Tibial artery (tissue), 4 donors: ENCODE measurements at regions not wholly inside any gene's neighbourhood (a gene's known extent, or its start where the extent isn't known, plus 50 kb on each side); places are given as distances from the start of the nearest gene placed in this dataset.

Experiments
- DNase-seq, 2 donors: peaks; one replicate each; pipeline ENCODE4 v3.0.0-alpha.2; 2019
- H3K27ac ChIP-seq, 2 donors: fragments of 200-600 bp; sonication (generic) in 1 of 2; 1 replicate in 1 of 2; 2 replicates in 1 of 2; pipeline ENCODE4 v1.5.1; 2018 to 2019; ENCODE audit warnings: mild to moderate bottlenecking in 1 of 2
- H3K27me3 ChIP-seq, 2 donors: fragments of 200-600 bp; sonication (generic) in 1 of 2; one replicate each; pipeline versions ENCODE4 v1.5.1 to v1.6.0; 2016 to 2019
- H3K36me3 ChIP-seq, 3 donors: fragments of 200-600 bp; sonication (generic) in 2 of 3; one replicate each; pipeline ENCODE4 v1.5.1; 2016 to 2019; ENCODE audit warnings: mild to moderate bottlenecking in 2 of 3
- H3K4me1 ChIP-seq, 4 donors: fragments of 200-600 bp; sonication (generic) in 2 of 4; 1 replicate in 3 of 4; 2 replicates in 1 of 4; pipeline ENCODE4 v1.5.1; 2016 to 2019
- H3K4me3 ChIP-seq, 2 donors: fragments of 200-600 bp; sonication (generic) in 1 of 2; 1 replicate in 1 of 2; 2 replicates in 1 of 2; pipeline ENCODE4 v1.5.1; 2018 to 2019; ENCODE audit warnings: mild to moderate bottlenecking in 2 of 2
- H3K9me3 ChIP-seq, 3 donors: fragments of 200-600 bp; sonication (generic) in 1 of 3; one replicate each; pipeline ENCODE4 v1.5.1; 2016 to 2019
- CTCF ChIP-seq, 2 experiments: fragments of 200-600 bp in 1 of 2; fragments of 450-650 bp in 1 of 2; IDR thresholded peaks; one replicate each; pipeline ENCODE4 v1.5.1; 2017 to 2019; ENCODE audit warnings: antibody characterized with exemption in 2 of 2, mild to moderate bottlenecking in 1 of 2, moderate library complexity in 1 of 2
- intact Hi-C: fragments of 100-400 bp; cut with DNase I; formaldehyde crosslinking; loops from one replicate; pipeline ENCODE4 v1.15.0; 2023; ENCODE audit warnings: low total_unique reads

DNA sequence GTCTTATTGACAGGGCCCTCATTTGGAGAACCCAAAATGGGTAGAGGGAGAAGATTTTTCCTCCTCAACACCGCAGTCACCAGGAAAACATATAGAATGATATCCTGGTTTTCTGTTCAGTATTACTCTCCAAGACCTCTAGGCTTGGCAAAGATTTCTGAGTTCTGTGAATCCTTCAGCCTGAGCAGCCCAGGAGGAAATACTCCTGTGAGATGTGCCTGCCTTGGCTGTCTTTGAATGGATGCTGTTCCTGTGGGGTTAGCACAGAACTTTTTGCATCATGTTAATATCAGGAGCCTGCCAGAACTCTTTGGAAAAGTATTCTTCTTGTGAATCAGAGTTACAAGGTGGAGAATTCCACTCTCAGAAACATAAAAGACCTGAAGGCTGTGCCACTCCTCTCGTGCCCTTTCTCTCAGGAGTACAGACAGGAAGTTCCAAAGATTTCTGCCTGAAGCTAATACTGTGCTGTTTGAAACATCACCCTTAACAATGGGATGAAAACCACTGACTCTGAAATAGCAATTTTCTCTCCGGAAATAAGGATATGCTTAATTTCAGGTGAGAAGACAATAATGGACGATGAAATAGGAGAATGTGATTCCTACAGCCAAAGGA, 520.1 kb upstream of the NBEA start:
- no peaks in the 10 kb centered on the region for H3K36me3 ChIP-seq
- intact Hi-C loops: no loop called here
- DNase-seq: no peak
- no peaks in the 10 kb centered on the region for H3K27me3 ChIP-seq
- H3K27ac ChIP-seq: no peak overlapping the region
- no peaks in the 10 kb centered on the region for H3K9me3 ChIP-seq
- TF ChIP-seq CTCF (IDR thresholded peaks at IDR 0.05): no peak
- H3K4me1 ChIP-seq: no peaks in the 10 kb centered on the region
- no peak overlapping the region for H3K4me3 ChIP-seq

- TF ChIP-seq CTCF (IDR thresholded peaks at IDR 0.05): no peak
- no peak overlapping the region for H3K4me3 ChIP-seq
- H3K27me3 ChIP-seq: no peaks in the 10 kb centered on the region
- no peaks in the 10 kb centered on the region for H3K4me1 ChIP-seq
- H3K36me3 ChIP-seq: no peaks in the 10 kb centered on the region
- intact Hi-C loops: no loop called here
- H3K27ac ChIP-seq: no peak overlapping the region
- no peak for DNase-seq
- H3K9me3 ChIP-seq: no peaks in the 10 kb centered on the region
Observed at GRCh38 chr13:34422956-34423355, 519.1 kb upstream of the NBEA start.

DNA sequence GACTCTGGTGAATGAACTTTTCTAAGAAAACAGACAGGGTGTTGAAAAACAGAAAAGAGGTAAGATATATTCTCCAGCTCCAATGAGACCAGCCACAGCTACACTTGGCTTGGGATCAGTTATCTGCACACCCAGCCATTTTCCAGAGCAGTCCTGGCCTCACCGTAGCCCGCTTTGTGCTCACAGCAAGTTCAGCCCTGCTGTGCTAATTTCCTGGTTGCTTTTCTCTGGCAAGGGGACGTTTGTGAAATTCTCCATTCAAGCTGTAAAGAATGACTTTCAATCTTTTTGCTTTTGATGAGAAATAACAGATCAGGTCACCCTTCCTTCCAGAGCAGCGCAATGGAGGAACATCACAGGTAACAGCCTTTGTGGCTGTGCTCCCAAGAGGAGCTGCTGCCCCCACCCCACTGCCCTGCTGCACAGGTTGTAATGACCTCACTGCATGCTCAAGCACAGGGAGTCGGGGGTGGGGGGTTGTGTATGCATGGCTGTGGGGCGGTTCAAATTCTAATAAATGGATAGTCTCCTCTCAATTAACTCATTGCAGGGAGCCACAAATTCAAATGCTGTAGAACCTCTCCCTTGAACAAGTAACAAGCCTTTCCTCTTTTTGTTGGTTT, 516.6 kb upstream of the NBEA start:
- Histone ChIP-seq H3K27ac (no peak overlapping the region), H3K4me3 (no peak overlapping the region), H3K4me1 (no peaks in the 10 kb centered on the region), H3K36me3 (no peaks in the 10 kb centered on the region), H3K27me3 (no peaks in the 10 kb centered on the region), H3K9me3 (no peaks in the 10 kb centered on the region)
- no peak for TF ChIP-seq CTCF (IDR thresholded peaks at IDR 0.05)
- intact Hi-C loops: no loop called here
- no peak for DNase-seq

- Histone ChIP-seq H3K36me3 (no peaks in the 10 kb centered on the region), H3K4me1 (no peaks in the 10 kb centered on the region), H3K9me3 (no peaks in the 10 kb centered on the region), H3K4me3 (no peak overlapping the region), H3K27me3 (no peaks in the 10 kb centered on the region), H3K27ac (no peak overlapping the region)
- DNase-seq: no peak
- no peak for TF ChIP-seq CTCF (IDR thresholded peaks at IDR 0.05)
- intact Hi-C loops: no loop called here
Observed at GRCh38 chr13:34428911-34429310, 513.2 kb upstream of the NBEA start.

- intact Hi-C loops: no loop called here
Observed at GRCh38 chr13:34430294-34430693, 511.8 kb upstream of the NBEA start.

More at GRCh38 chr13:34430294-34430693, 511.8 kb upstream of the NBEA start:
- no peak for DNase-seq
- H3K27me3 ChIP-seq: no peaks in the 10 kb centered on the region
- peaks cover 0 to 4% (median 0%) of the 10 kb centered on the region in 4 donors for H3K4me1 ChIP-seq
- no peaks in the 10 kb centered on the region for H3K9me3 ChIP-seq
- no peak for TF ChIP-seq CTCF (IDR thresholded peaks at IDR 0.05)
- no peak overlapping the region for H3K27ac ChIP-seq
- no peaks in the 10 kb centered on the region for H3K36me3 ChIP-seq
- H3K4me3 ChIP-seq: no peak overlapping the region
